Body of pancreas (tissue), 4 donors: ENCODE measurements at regions not wholly inside any gene's neighbourhood (a gene's known extent, or its start where the extent isn't known, plus 50 kb on each side); places are given as distances from the start of the nearest gene placed in this dataset.

Source experiments
- ATAC-seq: fragments of 150-250 bp; one replicate; pipeline ENCODE4 v1.9.1; 2016
- DNase-seq, 4 donors: peaks; one replicate each; pipeline ENCODE4 v3.0.0-alpha.2; 2019
- H3K27ac ChIP-seq, 4 donors: fragments of 200-600 bp; sonication (generic); 1 replicate in 3 of 4; 2 replicates in 1 of 4; pipeline versions ENCODE4 v1.5.1 to v1.6.1; 2016 to 2019; ENCODE audit warnings: mild to moderate bottlenecking in 1 of 4, mixed read lengths in 1 of 4, moderate library complexity in 1 of 4
- H3K27me3 ChIP-seq, 2 donors: fragments of 200-600 bp; sonication (generic); one replicate each; pipeline ENCODE4 v1.6.0; 2016; ENCODE audit warnings: mild to moderate bottlenecking in 1 of 2
- H3K36me3 ChIP-seq, 2 donors: fragments of 200-600 bp; sonication (generic); replicated peaks in 1 of 2; 2 replicates each; pipeline ENCODE4 v1.5.1; 2016; ENCODE audit warnings: low read depth in 2 of 2; ENCODE audit not compliant: insufficient read depth in 1 of 2
- H3K4me1 ChIP-seq: fragments of 200-600 bp; sonication (generic); one replicate; pipeline ENCODE4 v1.6.0; 2016
- H3K4me3 ChIP-seq, 2 donors: fragments of 200-600 bp; sonication (generic); 1 replicate in 1 of 2; 2 replicates in 1 of 2; pipeline ENCODE4 v1.5.1; 2016 to 2019
- H3K9me3 ChIP-seq, 3 donors: fragments of 200-600 bp; sonication (generic); 1 replicate in 2 of 3; 2 replicates in 1 of 3; pipeline ENCODE4 v1.5.1; 2016
- CTCF ChIP-seq, 7 experiments: fragments of 450-650 bp in 4 of 7; fragments of 200-600 bp in 3 of 7; sonication (generic) in 3 of 7; IDR thresholded peaks; one replicate each; pipeline ENCODE4 v1.5.1; 2016 to 2019; ENCODE audit warnings: antibody characterized with exemption in 7 of 7
- POLR2A ChIP-seq, 3 donors: fragments of 450-650 bp; IDR thresholded peaks; one replicate each; pipeline ENCODE4 v1.6.1; 2016; ENCODE audit warnings: antibody characterized with exemption in 3 of 3, mild to moderate bottlenecking in 2 of 3
- WGBS, 2 donors: methylation state at CpG; one replicate each; pipeline ENCODE4 v1.1.5; 2017; 5-methylcytosine and 5-hydroxymethylcytosine counted together
- intact Hi-C: fragments of 100-400 bp; cut with DNase I; formaldehyde crosslinking; loops from one replicate; pipeline ENCODE4 v1.15.1; 2023

GRCh38 chr5:25641124-25641523 is 996.3 kb upstream of the CDH10 start:
- H3K4me1 ChIP-seq: no peaks in the 10 kb centered on the region
- H3K27me3 ChIP-seq: no peaks in the 10 kb centered on the region
- no peaks in the 10 kb centered on the region for H3K36me3 ChIP-seq
- intact Hi-C loops: no loop called here
- H3K4me3 ChIP-seq: no peak overlapping the region
- no peak for DNase-seq
- TF ChIP-seq POLR2A (IDR thresholded peaks at IDR 0.05) (no peak), CTCF (IDR thresholded peaks at IDR 0.05) (no peak)
- no peaks in the 10 kb centered on the region for H3K9me3 ChIP-seq
- 77 to 80% methylated on average over 2 of the region's 2 CpGs for WGBS, 2 donors
- ATAC-seq: no peak
- H3K27ac ChIP-seq: no peak overlapping the region

GRCh38 chr5:25619273-25619672 is 974.5 kb upstream of the CDH10 start:
- H3K9me3 ChIP-seq: no peaks in the 10 kb centered on the region
- intact Hi-C loops: no loop called here

GRCh38 chr5:25618821-25619220 is 974.0 kb upstream of the CDH10 start:
- H3K9me3 ChIP-seq: no peaks in the 10 kb centered on the region
- DNase-seq (no peak), ATAC-seq (no peak)
- H3K36me3 ChIP-seq: no peaks in the 10 kb centered on the region
- no peaks in the 10 kb centered on the region for H3K4me1 ChIP-seq
- no peak overlapping the region for H3K27ac ChIP-seq
- no peak overlapping the region for H3K4me3 ChIP-seq
- intact Hi-C loops: no loop called here
- no peaks in the 10 kb centered on the region for H3K27me3 ChIP-seq
- WGBS, 2 donors: 18 to 30% methylated on average over 2 of the region's 2 CpGs
- TF ChIP-seq CTCF (IDR thresholded peaks at IDR 0.05) (no peak), POLR2A (IDR thresholded peaks at IDR 0.05) (no peak)

More at GRCh38 chr5:25619273-25619672, 974.5 kb upstream of the CDH10 start:
- no peaks in the 10 kb centered on the region for H3K4me1 ChIP-seq
- TF ChIP-seq CTCF (IDR thresholded peaks at IDR 0.05): no peak
- TF ChIP-seq POLR2A (IDR thresholded peaks at IDR 0.05): no peak
- no peak overlapping the region for H3K4me3 ChIP-seq
- DNase-seq (no peak), ATAC-seq (no peak)
- no peaks in the 10 kb centered on the region for H3K36me3 ChIP-seq
- H3K27me3 ChIP-seq: no peaks in the 10 kb centered on the region
- no peak overlapping the region for H3K27ac ChIP-seq

GRCh38 chr5:25614466-25614865 is 969.7 kb upstream of the CDH10 start:
- no peak for DNase-seq
- WGBS, 2 donors: 74% methylated on average over 19 of the region's 22 CpGs; no CpG with 5 or more reads in 1 of the 2 donors
- intact Hi-C loops: no loop called here
- Histone ChIP-seq H3K9me3 (no peaks in the 10 kb centered on the region), H3K27me3 (no peaks in the 10 kb centered on the region), H3K27ac (no peak overlapping the region), H3K36me3 (no peaks in the 10 kb centered on the region), H3K4me3 (no peak overlapping the region), H3K4me1 (no peaks in the 10 kb centered on the region)
- TF ChIP-seq CTCF (IDR thresholded peaks at IDR 0.05) (no peak), POLR2A (IDR thresholded peaks at IDR 0.05) (no peak)
- no peak for ATAC-seq

GRCh38 chr5:25604681-25605080 is 959.9 kb upstream of the CDH10 start:
- no peaks in the 10 kb centered on the region for H3K9me3 ChIP-seq
- H3K4me3 ChIP-seq: no peak overlapping the region
- no peaks in the 10 kb centered on the region for H3K36me3 ChIP-seq
- intact Hi-C loops: no loop called here
- no peaks in the 10 kb centered on the region for H3K4me1 ChIP-seq
- no peak overlapping the region for H3K27ac ChIP-seq
- no peaks in the 10 kb centered on the region for H3K27me3 ChIP-seq
- 53 to 61% methylated on average over 1 of the region's 1 CpG for WGBS, 2 donors
- DNase-seq (no peak), ATAC-seq (no peak)
- TF ChIP-seq POLR2A (IDR thresholded peaks at IDR 0.05) (no peak), CTCF (IDR thresholded peaks at IDR 0.05) (no peak)
